ENCODE measurements at regions not wholly inside any gene's neighbourhood (a gene's known extent, or its start where the extent isn't known, plus 50 kb on each side); places are given as distances from the start of the nearest gene placed in this dataset.

DNA sequence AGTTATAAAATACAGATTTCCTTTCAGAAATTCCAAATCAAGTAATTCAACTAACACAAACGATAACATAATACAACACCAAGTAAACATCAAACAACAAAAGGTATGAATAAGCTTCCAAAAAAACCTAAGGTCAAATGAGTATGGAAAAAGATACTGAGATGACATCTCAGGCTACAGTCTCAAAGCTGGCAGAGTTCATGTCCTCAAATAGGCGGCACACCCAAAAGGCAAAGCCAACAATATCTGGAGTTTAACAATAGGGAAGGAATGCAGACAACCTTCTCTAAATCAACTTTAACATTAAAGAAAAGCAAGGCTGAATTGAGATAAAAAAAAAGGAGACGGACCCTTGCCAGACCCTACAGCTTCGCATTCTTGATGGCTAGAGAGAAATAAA, 346.6 kb downstream of the RSL24D1 start:
- no peak for TF ChIP-seq SNAI2 (CRISPR knock-in tag; IDR thresholded peaks at IDR 0.05)
- TF ChIP-seq, protein P1, sequence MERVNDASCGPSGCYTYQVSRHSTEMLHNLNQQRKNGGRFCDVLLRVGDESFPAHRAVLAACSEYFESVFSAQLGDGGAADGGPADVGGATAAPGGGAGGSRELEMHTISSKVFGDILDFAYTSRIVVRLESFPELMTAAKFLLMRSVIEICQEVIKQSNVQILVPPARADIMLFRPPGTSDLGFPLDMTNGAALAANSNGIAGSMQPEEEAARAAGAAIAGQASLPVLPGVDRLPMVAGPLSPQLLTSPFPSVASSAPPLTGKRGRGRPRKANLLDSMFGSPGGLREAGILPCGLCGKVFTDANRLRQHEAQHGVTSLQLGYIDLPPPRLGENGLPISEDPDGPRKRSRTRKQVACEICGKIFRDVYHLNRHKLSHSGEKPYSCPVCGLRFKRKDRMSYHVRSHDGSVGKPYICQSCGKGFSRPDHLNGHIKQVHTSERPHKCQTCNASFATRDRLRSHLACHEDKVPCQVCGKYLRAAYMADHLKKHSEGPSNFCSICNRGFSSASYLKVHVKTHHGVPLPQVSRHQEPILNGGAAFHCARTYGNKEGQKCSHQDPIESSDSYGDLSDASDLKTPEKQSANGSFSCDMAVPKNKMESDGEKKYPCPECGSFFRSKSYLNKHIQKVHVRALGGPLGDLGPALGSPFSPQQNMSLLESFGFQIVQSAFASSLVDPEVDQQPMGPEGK (CRISPR knock-in tag; IDR thresholded peaks at IDR 0.05; ENCODE audit: borderline replicate concordance), result no peak
- TF ChIP-seq, protein P2, sequence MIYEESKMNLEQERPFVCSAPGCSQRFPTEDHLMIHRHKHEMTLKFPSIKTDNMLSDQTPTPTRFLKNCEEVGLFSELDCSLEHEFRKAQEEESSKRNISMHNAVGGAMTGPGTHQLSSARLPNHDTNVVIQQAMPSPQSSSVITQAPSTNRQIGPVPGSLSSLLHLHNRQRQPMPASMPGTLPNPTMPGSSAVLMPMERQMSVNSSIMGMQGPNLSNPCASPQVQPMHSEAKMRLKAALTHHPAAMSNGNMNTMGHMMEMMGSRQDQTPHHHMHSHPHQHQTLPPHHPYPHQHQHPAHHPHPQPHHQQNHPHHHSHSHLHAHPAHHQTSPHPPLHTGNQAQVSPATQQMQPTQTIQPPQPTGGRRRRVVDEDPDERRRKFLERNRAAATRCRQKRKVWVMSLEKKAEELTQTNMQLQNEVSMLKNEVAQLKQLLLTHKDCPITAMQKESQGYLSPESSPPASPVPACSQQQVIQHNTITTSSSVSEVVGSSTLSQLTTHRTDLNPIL (CRISPR knock-in tag; IDR thresholded peaks at IDR 0.05; ENCODE audit: low read depth), result no peak
- no peak for TF ChIP-seq ZFP3 (CRISPR knock-in tag; IDR thresholded peaks at IDR 0.05)
- no peak for TF ChIP-seq BACH2 (CRISPR knock-in tag; IDR thresholded peaks at IDR 0.05; ENCODE audit: borderline replicate concordance)
- TF ChIP-seq RARB (CRISPR knock-in tag; IDR thresholded peaks at IDR 0.05), result no peak
- no peak for TF ChIP-seq OSR1 (CRISPR knock-in tag; IDR thresholded peaks at IDR 0.05)
- TF ChIP-seq ZNF70 (CRISPR knock-in tag; IDR thresholded peaks at IDR 0.05), result no peak
- no peak for TF ChIP-seq ZNF8 (CRISPR knock-in tag; IDR thresholded peaks at IDR 0.05)
- TF ChIP-seq PPARA (CRISPR knock-in tag; IDR thresholded peaks at IDR 0.05; ENCODE audit: borderline replicate concordance), result no peak
- TF ChIP-seq ARNTL (CRISPR knock-in tag; IDR thresholded peaks at IDR 0.05; ENCODE audit: borderline replicate concordance, low read depth), result no peak
- TF ChIP-seq, protein P3, sequence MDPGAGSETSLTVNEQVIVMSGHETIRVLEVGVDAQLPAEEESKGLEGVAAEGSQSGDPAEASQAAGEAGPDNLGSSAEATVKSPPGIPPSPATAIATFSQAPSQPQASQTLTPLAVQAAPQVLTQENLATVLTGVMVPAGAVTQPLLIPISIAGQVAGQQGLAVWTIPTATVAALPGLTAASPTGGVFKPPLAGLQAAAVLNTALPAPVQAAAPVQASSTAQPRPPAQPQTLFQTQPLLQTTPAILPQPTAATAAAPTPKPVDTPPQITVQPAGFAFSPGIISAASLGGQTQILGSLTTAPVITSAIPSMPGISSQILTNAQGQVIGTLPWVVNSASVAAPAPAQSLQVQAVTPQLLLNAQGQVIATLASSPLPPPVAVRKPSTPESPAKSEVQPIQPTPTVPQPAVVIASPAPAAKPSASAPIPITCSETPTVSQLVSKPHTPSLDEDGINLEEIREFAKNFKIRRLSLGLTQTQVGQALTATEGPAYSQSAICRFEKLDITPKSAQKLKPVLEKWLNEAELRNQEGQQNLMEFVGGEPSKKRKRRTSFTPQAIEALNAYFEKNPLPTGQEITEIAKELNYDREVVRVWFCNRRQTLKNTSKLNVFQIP (CRISPR knock-in tag; IDR thresholded peaks at IDR 0.05; ENCODE audit: borderline replicate concordance, low read depth), result no peak
- TF ChIP-seq TOX (CRISPR knock-in tag; IDR thresholded peaks at IDR 0.05; ENCODE audit: borderline replicate concordance), result no peak
- TF ChIP-seq ZFP30 (CRISPR knock-in tag; IDR thresholded peaks at IDR 0.05), result no peak

Measured in SK-N-SH treated with all-trans-retinoic acid at 6 μM for 48 hours (cell line).